T-helper 17 cell (primary cell): ENCODE measurements at regions not wholly inside any gene's neighbourhood (a gene's known extent, or its start where the extent isn't known, plus 50 kb on each side); places are given as distances from the start of the nearest gene placed in this dataset.

ENCODE experiments used
- ATAC-seq: fragments of 150-1000 bp; cut with Tn5 transposase; 2 replicates; pipeline ENCODE4 v1.10.0; 2021; ENCODE audit warnings: mild to moderate bottlenecking, moderate library complexity
- DNase-seq, 3 donors: peaks; one replicate each; pipeline versions ENCODE4 v3.0.0 to v3.0.0-alpha.2; 2020 to 2021
- H3K9me3 ChIP-seq: one replicate; pipeline ENCODE4 v1.7.0; 2013; ENCODE audit warnings: low read length, mild to moderate bottlenecking; ENCODE audit not compliant: control insufficient read depth, poor library complexity, severe bottlenecking
- H3K27ac Mint-ChIP-seq: one replicate; pipeline ENCODE4 v1.8.0; 2022; ENCODE audit warnings: mild to moderate bottlenecking, moderate library complexity, mixed read lengths
- H3K27me3 Mint-ChIP-seq: one replicate; pipeline ENCODE4 v1.8.0; 2022; ENCODE audit warnings: mixed read lengths
- H3K36me3 Mint-ChIP-seq: one replicate; pipeline ENCODE4 v1.8.0; 2022; ENCODE audit warnings: low read depth, mixed read lengths
- H3K4me1 Mint-ChIP-seq: one replicate; pipeline ENCODE4 v1.8.0; 2022; ENCODE audit warnings: mild to moderate bottlenecking, mixed read lengths
- H3K4me3 Mint-ChIP-seq: one replicate; pipeline ENCODE4 v1.8.0; 2022; ENCODE audit warnings: mild to moderate bottlenecking, moderate library complexity, mixed read lengths

DNA sequence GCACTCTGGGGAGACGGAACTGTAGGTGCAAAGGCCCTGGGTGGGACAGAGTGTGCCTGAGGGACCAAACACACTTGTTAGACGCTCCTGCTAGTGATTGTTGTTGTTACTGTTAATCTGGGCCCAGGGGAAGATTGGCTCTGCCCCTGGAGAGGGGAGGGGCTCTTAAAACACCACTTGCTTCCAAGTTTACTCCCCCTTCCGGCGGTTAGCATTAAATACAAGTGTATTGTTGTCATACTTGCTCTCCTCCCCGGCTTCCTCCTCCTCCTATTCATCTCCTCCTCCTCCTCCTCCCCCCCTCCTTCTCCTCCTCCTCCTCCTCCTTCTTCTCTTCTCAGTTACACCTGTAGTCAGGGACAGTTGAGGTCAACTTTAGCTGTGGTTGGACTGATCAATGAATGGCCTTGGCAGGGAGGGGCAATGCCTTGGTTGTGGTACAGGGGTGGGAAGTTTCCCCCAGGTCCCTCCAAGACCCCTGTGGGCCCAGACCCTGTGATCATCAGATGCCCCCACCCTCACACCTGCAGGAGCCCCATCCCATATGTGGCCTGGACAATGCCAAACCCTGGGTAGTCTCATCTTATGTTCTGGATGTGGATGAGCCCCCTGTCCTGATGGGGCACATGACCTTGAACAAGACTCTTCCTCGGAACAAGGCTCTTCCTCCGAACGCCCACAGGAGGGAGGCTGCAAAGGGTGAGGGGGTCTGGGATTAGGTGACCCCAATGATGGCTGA is 217.3 kb downstream of the PTPRU start:
- Mint-ChIP-seq H3K4me3 (no peak overlapping the region), H3K4me1 (no peaks in the 10 kb centered on the region), H3K27ac (no peak overlapping the region), H3K36me3 (no peaks in the 10 kb centered on the region), H3K27me3 (peaks cover 38% of the 10 kb centered on the region)
- no peaks in the 10 kb centered on the region for H3K9me3 ChIP-seq
- DNase-seq (no peak), ATAC-seq (no peak)

DNA sequence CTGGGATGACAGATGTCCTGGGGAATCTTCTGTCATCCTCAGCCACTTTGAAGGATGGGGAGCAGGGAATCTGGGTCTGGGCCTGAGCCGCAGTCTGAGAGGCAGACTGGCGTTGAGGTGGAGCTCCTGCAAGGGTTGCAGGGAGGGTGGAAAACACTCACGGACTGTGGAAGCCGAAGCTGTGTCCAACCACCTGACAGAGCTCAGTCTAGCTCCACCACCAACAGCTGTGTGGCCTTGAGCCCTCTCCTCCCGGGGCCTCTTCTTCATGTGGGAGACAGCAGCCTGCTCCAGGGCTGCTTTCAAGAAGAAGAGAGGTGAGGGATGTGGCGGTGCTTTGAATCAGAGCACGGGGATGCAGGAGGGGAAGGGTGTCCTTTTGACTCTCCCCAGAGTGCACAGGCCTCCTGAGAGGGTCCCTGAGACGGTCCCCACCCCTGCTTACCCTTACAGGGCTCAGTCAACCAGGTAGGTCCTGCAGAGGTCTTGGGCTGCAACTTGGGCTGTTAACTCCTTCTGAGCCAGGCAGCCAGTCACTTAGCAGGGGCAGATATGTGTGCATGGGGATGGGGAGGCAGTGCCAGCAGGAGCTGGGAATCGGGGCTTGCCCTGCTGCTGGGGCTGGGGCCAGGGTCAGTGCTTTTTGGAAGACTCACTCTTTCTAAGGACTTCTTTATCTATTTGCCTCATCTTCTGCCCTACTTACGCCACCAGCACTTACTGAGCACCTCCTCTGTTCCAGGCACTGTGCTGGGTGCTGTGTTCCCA is 216.3 kb downstream of the PTPRU start:
- Mint-ChIP-seq H3K27me3 (peaks cover 29% of the 10 kb centered on the region), H3K36me3 (no peaks in the 10 kb centered on the region), H3K4me3 (no peak overlapping the region), H3K4me1 (no peaks in the 10 kb centered on the region), H3K27ac (no peak overlapping the region)
- H3K9me3 ChIP-seq: no peaks in the 10 kb centered on the region
- DNase-seq: no peak
- no peak for ATAC-seq

DNA sequence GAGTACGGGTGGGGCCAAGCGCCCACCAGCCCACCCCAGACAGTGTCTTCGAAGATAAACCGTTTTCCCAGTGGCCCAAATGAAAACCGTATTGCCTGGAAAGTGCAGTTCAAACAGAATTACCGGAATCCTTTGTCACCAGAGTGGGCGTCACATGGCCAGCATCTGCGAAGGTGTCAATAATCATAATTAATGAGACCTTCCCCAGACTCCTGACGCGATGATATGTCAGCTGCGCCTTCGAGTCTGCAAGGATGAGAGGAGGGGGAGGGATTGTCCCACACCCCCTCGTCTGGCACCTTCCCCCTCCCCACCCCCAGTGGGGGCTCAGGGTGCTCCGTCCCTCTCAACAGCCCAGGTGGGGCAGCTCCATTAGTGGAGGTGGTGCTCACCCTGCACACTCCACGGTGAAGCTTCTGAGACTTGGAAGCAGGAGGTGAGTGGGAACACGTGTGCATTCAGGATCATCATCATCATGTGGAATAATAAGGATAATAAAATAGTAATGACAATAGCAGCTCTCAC is 215.1 kb downstream of the PTPRU start:
- Mint-ChIP-seq H3K27me3 (peaks cover 37% of the 10 kb centered on the region), H3K27ac (no peak overlapping the region), H3K4me1 (no peaks in the 10 kb centered on the region), H3K4me3 (no peak overlapping the region), H3K36me3 (no peaks in the 10 kb centered on the region)
- DNase-seq: no peak
- H3K9me3 ChIP-seq: no peaks in the 10 kb centered on the region
- ATAC-seq: no peak

DNA sequence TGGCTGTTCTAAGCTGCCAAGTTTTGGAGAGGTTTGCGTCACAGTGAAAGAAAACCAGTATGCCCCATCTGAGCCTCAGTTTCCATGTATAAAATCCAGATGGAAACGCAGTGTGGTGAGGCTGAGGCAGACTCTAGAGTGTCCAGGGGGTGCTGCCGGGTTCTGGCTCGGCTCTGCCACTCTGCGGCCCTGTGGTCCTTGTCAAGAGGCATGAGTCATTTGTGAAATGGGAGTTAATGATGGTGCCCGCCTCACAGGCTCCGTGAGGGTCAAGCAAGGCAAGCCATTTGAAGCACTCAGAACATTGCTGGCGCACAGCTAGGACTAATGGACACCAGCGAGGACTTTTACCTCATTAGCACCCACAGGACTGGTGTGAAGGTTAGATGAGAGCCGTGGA is 214.3 kb downstream of the PTPRU start:
- DNase-seq (no peak), ATAC-seq (no peak)
- Mint-ChIP-seq H3K4me1 (no peaks in the 10 kb centered on the region), H3K27ac (no peak overlapping the region), H3K36me3 (peaks cover 2% of the 10 kb centered on the region), H3K27me3 (peaks cover 41% of the 10 kb centered on the region), H3K4me3 (no peak overlapping the region)
- H3K9me3 ChIP-seq: no peaks in the 10 kb centered on the region

DNA sequence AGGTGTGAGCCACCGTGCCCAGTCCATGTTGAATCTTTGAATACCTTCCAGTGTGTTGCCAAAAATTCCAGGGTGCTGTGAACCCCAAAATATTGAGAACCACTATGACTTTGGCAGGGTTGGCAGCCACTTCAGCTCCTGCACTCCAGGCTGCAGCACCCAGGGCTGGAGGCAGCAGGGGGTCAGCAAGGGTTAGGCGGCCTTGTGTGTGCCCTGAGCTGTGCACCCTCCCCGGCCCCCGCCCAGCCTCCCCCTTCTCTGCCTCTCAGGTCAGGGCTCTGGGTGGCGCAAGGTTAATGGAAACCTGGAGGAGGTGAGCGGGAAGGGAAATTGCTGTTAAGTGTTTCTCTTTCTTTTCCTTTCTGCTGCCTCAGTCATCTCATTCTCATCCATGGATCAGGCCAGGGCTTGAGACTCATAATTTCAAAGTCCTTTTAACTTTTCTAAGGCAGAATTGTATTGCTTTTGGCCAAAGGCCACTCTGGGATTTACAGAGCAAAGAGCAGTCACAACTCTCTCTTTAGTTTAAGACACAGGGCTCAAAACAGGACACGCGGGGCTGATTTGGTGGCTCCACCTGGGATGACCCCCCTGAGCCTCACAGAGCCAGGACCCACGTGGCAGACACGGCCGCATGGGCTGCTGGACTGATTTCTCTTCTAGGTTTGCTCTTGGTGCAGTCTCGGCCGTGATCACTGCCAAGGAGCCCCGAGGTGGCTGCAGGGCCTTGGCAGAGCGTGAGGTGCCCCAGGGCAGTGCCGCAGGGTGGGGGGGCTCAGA is 212.3 kb downstream of the PTPRU start:
- ATAC-seq: no peak
- H3K4me1 Mint-ChIP-seq: no peaks in the 10 kb centered on the region
- no peak overlapping the region for H3K27ac Mint-ChIP-seq
- no peak for DNase-seq
- H3K4me3 Mint-ChIP-seq: no peak overlapping the region
- H3K36me3 Mint-ChIP-seq: peaks cover 2% of the 10 kb centered on the region
- H3K9me3 ChIP-seq: no peaks in the 10 kb centered on the region
- peaks cover 49% of the 10 kb centered on the region for H3K27me3 Mint-ChIP-seq

DNA sequence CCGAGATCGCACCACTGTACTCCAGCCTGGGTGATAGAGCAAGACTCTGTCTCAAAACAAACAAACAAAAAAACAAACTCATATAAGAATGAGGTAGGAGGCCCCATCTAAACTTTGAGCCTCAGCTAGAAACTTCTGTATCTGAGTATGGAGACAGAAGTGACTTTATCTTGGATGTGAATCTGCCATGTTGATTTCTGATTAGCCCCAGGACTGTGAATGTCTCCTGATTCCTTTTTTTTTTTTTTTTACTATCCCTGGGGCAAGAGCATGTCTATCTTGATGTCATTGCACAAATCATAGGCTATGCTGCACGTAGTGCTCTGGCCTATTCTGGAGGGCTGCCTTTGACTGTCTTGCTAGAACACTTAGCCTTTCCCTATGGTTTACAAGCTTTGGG is 211.0 kb downstream of the PTPRU start:
- peaks cover 43% of the 10 kb centered on the region for H3K27me3 Mint-ChIP-seq
- no peak overlapping the region for H3K27ac Mint-ChIP-seq
- no peak for ATAC-seq
- no peaks in the 10 kb centered on the region for H3K4me1 Mint-ChIP-seq
- no peak overlapping the region for H3K4me3 Mint-ChIP-seq
- H3K36me3 Mint-ChIP-seq: peaks cover 2% of the 10 kb centered on the region
- DNase-seq: no peak
- H3K9me3 ChIP-seq: no peaks in the 10 kb centered on the region

DNA sequence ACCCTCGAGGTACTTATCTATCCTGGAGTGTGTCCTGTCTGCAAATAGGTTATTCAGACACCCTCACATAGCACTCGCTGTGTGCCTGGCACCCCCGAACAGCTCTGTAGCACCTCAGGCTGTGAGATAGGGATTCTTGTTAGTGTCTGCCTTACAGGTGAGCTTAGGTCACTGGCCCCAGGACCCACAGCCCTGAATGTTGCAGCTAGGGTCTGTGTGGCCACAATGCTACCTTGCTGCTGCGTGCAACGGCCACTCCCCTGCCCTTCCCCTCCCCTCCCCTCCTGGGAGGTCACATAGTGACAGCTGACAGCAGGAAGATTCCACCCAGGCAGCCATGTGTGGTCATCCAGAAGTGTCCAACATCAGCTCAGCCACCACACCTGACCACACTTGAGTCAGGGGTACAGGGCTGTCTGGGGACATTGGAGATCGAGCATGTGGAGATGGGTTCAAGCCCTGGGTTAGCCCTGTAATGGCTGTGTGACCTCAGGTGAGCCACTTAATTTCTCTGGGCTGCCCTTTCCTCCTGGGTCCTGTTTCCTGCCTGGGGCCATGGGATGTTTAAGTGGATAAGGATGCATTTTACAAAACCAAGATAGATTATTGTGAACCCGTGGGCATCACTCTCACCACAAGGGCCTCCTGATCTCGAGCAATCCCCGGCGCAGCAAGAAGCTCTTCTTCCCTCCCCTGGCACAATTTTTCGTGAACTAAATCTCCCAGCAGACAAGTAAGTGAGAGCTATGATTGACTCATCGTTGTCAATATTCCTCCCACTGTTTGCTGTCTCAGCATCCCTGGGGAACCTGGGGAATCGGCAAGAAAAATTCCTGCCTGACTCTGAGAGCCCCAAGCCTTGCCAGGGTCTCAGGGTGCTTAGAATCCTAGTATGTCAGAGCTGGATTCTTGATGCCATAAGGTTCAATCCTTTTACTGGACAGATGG is 208.7 kb downstream of the PTPRU start:
- Mint-ChIP-seq H3K27me3 (peaks cover 44% of the 10 kb centered on the region), H3K36me3 (peaks cover 2% of the 10 kb centered on the region), H3K4me1 (no peaks in the 10 kb centered on the region), H3K27ac (no peak overlapping the region), H3K4me3 (no peak overlapping the region)
- ATAC-seq (no peak), DNase-seq (no peak)
- H3K9me3 ChIP-seq: no peaks in the 10 kb centered on the region

DNA sequence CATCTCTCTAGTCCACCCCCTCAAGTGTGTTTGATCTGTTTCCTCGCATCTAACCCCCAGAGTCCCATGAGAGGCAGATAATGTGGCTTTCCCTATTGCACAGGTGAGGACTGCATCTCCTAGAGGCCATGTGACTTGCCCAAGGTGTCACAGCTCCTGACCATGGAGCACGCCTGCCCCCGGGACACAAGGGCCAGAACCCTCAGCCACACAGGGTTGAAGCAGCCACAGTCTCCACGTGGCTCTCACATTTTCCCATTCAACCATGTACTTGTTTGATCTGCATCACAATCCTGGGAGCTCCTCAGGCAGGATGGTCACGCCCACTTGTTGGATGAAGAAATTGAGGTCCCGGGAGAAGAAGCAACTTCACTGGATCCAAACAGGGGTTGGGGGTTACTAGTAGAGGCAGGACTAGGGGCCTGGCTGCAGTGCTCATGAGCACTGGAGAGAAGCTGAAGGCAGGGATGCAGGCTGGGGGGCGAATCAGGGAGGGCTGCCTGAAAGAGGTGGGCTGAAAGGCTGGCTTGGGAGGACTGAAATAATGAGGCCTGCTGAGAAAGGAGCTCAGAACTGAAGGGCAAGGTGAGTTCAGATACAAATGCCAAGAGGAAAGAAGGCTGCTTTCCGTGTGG is 207.9 kb downstream of the PTPRU start:
- DNase-seq: no peak
- Mint-ChIP-seq H3K36me3 (peaks cover 2% of the 10 kb centered on the region), H3K4me1 (no peaks in the 10 kb centered on the region)

DNA sequence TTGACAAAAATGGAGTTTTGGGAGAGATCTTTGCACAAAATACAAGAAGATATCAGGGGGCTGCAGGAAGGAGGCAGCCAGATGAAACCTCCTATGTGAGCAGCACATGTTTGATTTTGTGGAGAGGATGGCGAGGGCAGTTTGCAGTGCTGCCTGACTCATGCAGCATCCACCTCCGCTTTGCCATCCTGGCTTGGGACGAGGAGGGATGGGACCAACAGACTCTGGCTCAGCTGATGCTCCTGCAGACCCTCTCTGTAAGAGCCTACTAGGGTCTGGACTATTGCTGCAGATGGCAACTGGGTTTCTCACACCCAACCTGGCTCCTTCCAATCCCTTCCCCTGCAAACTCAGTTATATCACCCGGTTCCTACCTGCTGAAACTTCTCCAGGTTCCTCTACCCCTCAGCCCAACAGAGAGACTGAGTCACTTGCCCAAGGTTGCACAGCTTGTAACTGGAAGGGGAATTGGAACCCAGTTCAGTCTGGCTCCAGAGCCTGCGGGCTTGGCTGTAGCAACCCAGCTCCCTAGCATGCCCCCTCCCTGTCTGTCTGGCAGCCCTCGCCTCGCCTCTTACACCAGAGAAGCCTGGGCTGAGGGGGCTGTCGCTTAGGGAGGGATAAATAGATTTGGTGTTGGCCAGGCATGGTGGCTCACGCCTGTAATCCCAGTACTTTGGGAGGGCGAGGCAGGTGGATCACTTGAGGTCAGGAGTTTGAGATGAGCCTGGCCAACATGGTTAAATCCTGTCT is 205.8 kb downstream of the PTPRU start:
- no peak for ATAC-seq
- H3K4me1 Mint-ChIP-seq: no peaks in the 10 kb centered on the region

More for the DNA sequence above, 207.9 kb downstream of the PTPRU start:
- no peak for ATAC-seq
- Mint-ChIP-seq H3K27ac (no peak overlapping the region), H3K4me3 (no peak overlapping the region), H3K27me3 (peaks cover 50% of the 10 kb centered on the region)
- H3K9me3 ChIP-seq: no peaks in the 10 kb centered on the region

DNA sequence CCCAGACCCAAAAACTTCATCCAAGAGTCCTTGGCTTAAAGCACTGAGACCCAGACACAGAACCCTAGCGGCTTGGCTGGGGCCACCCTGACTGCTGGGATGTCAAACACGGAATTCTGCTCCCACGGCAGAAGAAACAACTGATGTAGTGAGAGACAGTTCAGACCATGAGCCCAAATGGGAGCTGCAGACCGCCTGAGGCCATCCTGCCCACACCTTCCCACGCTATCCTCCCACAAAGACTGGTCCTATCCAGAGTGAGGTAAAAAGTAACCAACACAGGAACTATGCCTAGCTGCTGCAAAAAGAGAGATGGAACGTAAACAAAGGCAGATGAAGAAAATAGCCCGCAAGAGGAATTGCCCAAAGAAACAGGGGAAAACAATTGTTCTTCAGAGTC is 203.3 kb downstream of the PTPRU start:
- no peak for DNase-seq
- H3K36me3 Mint-ChIP-seq: peaks cover 2% of the 10 kb centered on the region
- no peak overlapping the region for H3K27ac Mint-ChIP-seq
- H3K9me3 ChIP-seq: no peaks in the 10 kb centered on the region
- no peak for ATAC-seq
- no peak overlapping the region for H3K4me3 Mint-ChIP-seq
- H3K27me3 Mint-ChIP-seq: peaks cover 54% of the 10 kb centered on the region
- H3K4me1 Mint-ChIP-seq: no peaks in the 10 kb centered on the region

More for the DNA sequence above, 205.8 kb downstream of the PTPRU start:
- no peak overlapping the region for H3K27ac Mint-ChIP-seq
- no peak overlapping the region for H3K4me3 Mint-ChIP-seq
- H3K36me3 Mint-ChIP-seq: peaks cover 4% of the 10 kb centered on the region
- peaks cover 57% of the 10 kb centered on the region for H3K27me3 Mint-ChIP-seq
- H3K9me3 ChIP-seq: no peaks in the 10 kb centered on the region
- DNase-seq: no peak

DNA sequence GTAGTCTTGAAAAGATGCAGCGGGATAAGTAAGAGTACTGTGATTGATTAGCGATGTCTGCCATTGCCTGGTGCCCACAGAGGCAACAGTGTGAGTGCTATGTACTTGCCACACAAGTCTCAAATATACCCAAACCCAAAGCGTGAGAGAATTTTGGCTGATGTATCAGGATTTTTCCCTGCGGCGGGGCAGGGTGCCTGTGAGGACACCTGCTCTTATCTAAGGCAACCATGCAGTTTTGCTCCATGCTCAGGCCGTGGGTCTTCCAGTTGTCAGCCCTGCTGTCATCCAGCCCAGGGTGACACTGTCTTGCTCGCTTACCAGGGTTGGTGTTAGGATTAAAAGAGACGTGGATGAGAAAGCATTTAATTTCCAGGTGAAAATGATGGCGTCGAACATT is 202.7 kb downstream of the PTPRU start:
- H3K4me3 Mint-ChIP-seq: no peak overlapping the region
- H3K36me3 Mint-ChIP-seq: peaks cover 2% of the 10 kb centered on the region
- no peak for DNase-seq
- H3K27ac Mint-ChIP-seq: no peak overlapping the region
- no peaks in the 10 kb centered on the region for H3K9me3 ChIP-seq
- ATAC-seq: no peak
- peaks cover 48% of the 10 kb centered on the region for H3K27me3 Mint-ChIP-seq
- no peaks in the 10 kb centered on the region for H3K4me1 Mint-ChIP-seq
